SK-N-SH (cell line): ENCODE measurements at regions not wholly inside any gene's neighbourhood (a gene's known extent, or its start where the extent isn't known, plus 50 kb on each side); places are given as distances from the start of the nearest gene placed in this dataset.

Experiments
- CTCF ChIA-PET: fragments of 300-600, 350-600 bp; formaldehyde crosslinking; extraction: SDS; loops from one replicate; lab custom pipeline; 2021; lab: Yijun Ruan, JAX
- POLR2A ChIA-PET: fragments of 350-600 bp; sonication (Branson Sonifier 250); formaldehyde crosslinking; extraction: SDS; loops from one replicate; lab custom pipeline; 2020; ENCODE audit warnings: antibody characterized with exemption, inconsistent platforms; lab: Yijun Ruan, JAX
- DNase-seq: peaks from one replicate; pipeline ENCODE4 v3.0.0; 2012
- H2AFZ ChIP-seq: fragments of 200-600 bp; sonication (generic); 2 replicates; pipeline ENCODE4 v1.8.1; 2016; ENCODE audit warnings: antibody characterized with exemption, mild to moderate bottlenecking, low read depth
- H3F3A ChIP-seq: fragments of 200-600 bp; sonication (generic); replicated peaks from 2 replicates; pipeline ENCODE3; 2016; ENCODE audit warnings: antibody characterized with exemption, mild to moderate bottlenecking; ENCODE audit not compliant: insufficient read depth
- H3K27ac ChIP-seq, 2 experiments: fragments of 200-500 bp in 1 of 2; fragments of 200-600 bp in 1 of 2; sonication (Bioruptor generic) in 1 of 2; sonication (generic), shearing (Covaris generic) in 1 of 2; 2 replicates each; pipeline versions ENCODE4 v1.5.1 to v1.6.1; 2014 to 2016; ENCODE audit warnings: low read depth in 2 of 2, inconsistent platforms in 1 of 2, low read length in 1 of 2, mild to moderate bottlenecking in 1 of 2, mixed read lengths in 1 of 2
- H3K27me3 ChIP-seq: fragments of 200-600 bp; sonication (generic), shearing (Covaris generic); 2 replicates; pipeline ENCODE4 v1.6.1; 2016; ENCODE audit warnings: mixed run types; ENCODE audit not compliant: insufficient read depth
- H3K36me3 ChIP-seq, 2 experiments: fragments of 200-500 bp in 1 of 2; fragments of 200-600 bp in 1 of 2; sonication (Bioruptor generic) in 1 of 2; sonication (generic) in 1 of 2; replicated peaks in 1 of 2; 2 replicates each; pipeline versions ENCODE3 to v1.5.1; 2014 to 2016; ENCODE audit warnings: low read length in 1 of 2, mild to moderate bottlenecking in 1 of 2; ENCODE audit not compliant: insufficient read depth in 2 of 2, control insufficient read depth in 1 of 2
- H3K4me1 ChIP-seq, 2 experiments: fragments of 200-500 bp in 1 of 2; fragments of 200-600 bp in 1 of 2; sonication (Bioruptor generic) in 1 of 2; sonication (generic), shearing (Covaris generic) in 1 of 2; 2 replicates each; pipeline versions ENCODE4 v1.5.1 to v1.6.1; 2014 to 2016; ENCODE audit warnings: low read depth in 1 of 2, low read length in 1 of 2, mixed run types in 1 of 2; ENCODE audit not compliant: insufficient read depth in 2 of 2, control insufficient read depth in 1 of 2
- H3K4me2 ChIP-seq: fragments of 200-600 bp; sonication (generic), shearing (Covaris generic); 2 replicates; pipeline ENCODE4 v1.6.1; 2017; ENCODE audit warnings: mixed run types
- H3K4me3 ChIP-seq, 2 experiments: fragments of 200-500 bp in 1 of 2; fragments of 200-600 bp in 1 of 2; sonication (Bioruptor generic) in 1 of 2; sonication (generic), shearing (Covaris generic) in 1 of 2; 2 replicates each; pipeline versions ENCODE4 v1.5.1 to v1.8.1; 2014 to 2016; ENCODE audit warnings: low read depth in 2 of 2, inconsistent platforms in 1 of 2, low read length in 1 of 2, mild to moderate bottlenecking in 1 of 2, mixed read lengths in 1 of 2, moderate library complexity in 1 of 2
- H3K79me2 ChIP-seq: fragments of 200-600 bp; sonication (generic); 2 replicates; pipeline ENCODE4 v1.8.1; 2017; ENCODE audit warnings: mild to moderate bottlenecking; ENCODE audit not compliant: insufficient read depth
- H3K9ac ChIP-seq: fragments of 200-600 bp; sonication (generic); 2 replicates; pipeline ENCODE4 v1.6.1; 2017; ENCODE audit warnings: mixed run types
- H3K9me2 ChIP-seq: fragments of 200-600 bp; sonication (generic); 2 replicates; pipeline ENCODE4 v1.6.1; 2017; ENCODE audit warnings: mixed run types
- H3K9me3 ChIP-seq: fragments of 200-600 bp; sonication (generic); 2 replicates; pipeline ENCODE4 v1.6.1; 2017; ENCODE audit warnings: mixed run types, mild to moderate bottlenecking, moderate library complexity
- H4K20me1 ChIP-seq: fragments of 200-600 bp; sonication (generic); 2 replicates; pipeline ENCODE4 v1.6.1; 2017; ENCODE audit warnings: mild to moderate bottlenecking, mixed run types; ENCODE audit not compliant: insufficient read depth
- ELF1 ChIP-seq: IDR thresholded peaks from 2 replicates; pipeline ENCODE4 v1.4.0; 2012
- EP300 ChIP-seq, 2 experiments: IDR thresholded peaks; 2 replicates each; pipeline versions ENCODE4 v1.4.0 to v1.6.1; 2012; ENCODE audit warnings: borderline replicate concordance in 1 of 2, low read depth in 1 of 2, low read length in 1 of 2
- EZH2phosphoT487 ChIP-seq: fragments of 200-600 bp; sonication (generic); IDR thresholded peaks from 2 replicates; pipeline ENCODE4 v1.6.1; 2017; ENCODE audit warnings: low read depth, mixed run types, mild to moderate bottlenecking, antibody characterized with exemption, moderate library complexity, borderline replicate concordance
- FOXM1 ChIP-seq: IDR thresholded peaks from 2 replicates; pipeline ENCODE4 v1.4.0; 2012; ENCODE audit warnings: low read depth, mild to moderate bottlenecking
- GABPA ChIP-seq: IDR thresholded peaks from 2 replicates; pipeline ENCODE4 v1.4.0; 2012; ENCODE audit warnings: low read depth, mild to moderate bottlenecking
- GATA2 ChIP-seq: sonication (generic); formaldehyde crosslinking; IDR thresholded peaks from 2 replicates; pipeline ENCODE4 v1.5.0; 2020; ENCODE audit warnings: mild to moderate bottlenecking, missing genetic modification reagents
- RAD21 ChIP-seq: IDR thresholded peaks from 2 replicates; pipeline ENCODE4 v1.6.1; 2012; ENCODE audit warnings: mild to moderate bottlenecking, low read length
- RFX5 ChIP-seq: IDR thresholded peaks from 2 replicates; pipeline ENCODE4 v1.6.1; 2012; ENCODE audit warnings: mild to moderate bottlenecking, improper control_type of control experiment, low read length
- SMC3 ChIP-seq: IDR thresholded peaks from 2 replicates; pipeline ENCODE4 v1.6.1; 2012; ENCODE audit warnings: low read depth, low read length, improper control_type of control experiment
- TAF1 ChIP-seq: IDR thresholded peaks from 2 replicates; pipeline ENCODE4 v1.6.1; 2012; ENCODE audit warnings: low read depth, mild to moderate bottlenecking, low read length, moderate library complexity, borderline replicate concordance
- TCF12 ChIP-seq: IDR thresholded peaks from 2 replicates; pipeline ENCODE4 v1.4.0; 2012
- YY1 ChIP-seq: IDR thresholded peaks from 2 replicates; pipeline ENCODE4 v1.4.0; 2012; ENCODE audit warnings: low read depth, mild to moderate bottlenecking
- WGBS: methylation state at CpG from one replicate; pipeline ENCODE4 v1.1.6; 2017; ENCODE audit warnings: low lambda C conversion rate; 5-methylcytosine and 5-hydroxymethylcytosine counted together
- TF ChIP-seq, protein P1 (sequence below): IDR thresholded peaks from 2 replicates; pipeline ENCODE4 v1.4.0; 2012; ENCODE audit warnings: low read depth, borderline replicate concordance
- TF ChIP-seq, protein P2 (sequence below): IDR thresholded peaks from 2 replicates; pipeline ENCODE4 v1.4.0; 2012; ENCODE audit warnings: low read depth
- TF ChIP-seq, protein P3 (sequence below): IDR thresholded peaks from 2 replicates; pipeline ENCODE4; 2012
- TF ChIP-seq, protein P4 (sequence below): fragments of 200-600 bp; sonication (generic); IDR thresholded peaks from 2 replicates; pipeline ENCODE4 v1.6.1; 2017; ENCODE audit warnings: antibody characterized with exemption, mild to moderate bottlenecking, moderate library complexity

DNA sequence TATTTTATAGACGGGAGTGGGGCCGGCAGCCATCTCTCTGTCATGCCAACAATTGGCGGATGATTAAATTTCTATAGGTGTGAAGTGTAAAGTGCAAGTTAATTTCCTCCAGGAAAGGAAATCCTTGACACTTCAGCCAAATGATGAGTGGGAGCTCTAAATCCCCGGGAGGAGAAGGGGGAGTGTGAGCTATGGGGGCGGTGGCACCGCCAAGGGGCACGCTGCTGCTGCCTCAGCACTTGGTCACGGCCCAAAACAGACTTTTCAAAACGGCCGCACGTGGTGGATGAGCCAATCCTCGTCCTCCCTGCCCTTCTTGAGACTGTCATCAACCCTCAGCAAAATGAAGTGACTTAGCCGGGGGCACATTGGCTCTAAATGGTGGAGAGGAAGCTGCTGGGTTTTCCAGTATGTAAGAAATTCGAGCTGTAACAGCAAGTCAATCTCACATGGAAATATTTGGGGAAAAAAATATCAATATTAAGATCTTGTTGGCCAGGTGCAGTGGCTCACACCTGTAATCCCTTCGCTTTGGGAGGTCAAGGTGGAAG lies 200.8 kb downstream of the TFCP2L1 start:
- TF ChIP-seq TAF1, result no peak
- TF ChIP-seq YY1, result no peak
- TF ChIP-seq, protein P1, sequence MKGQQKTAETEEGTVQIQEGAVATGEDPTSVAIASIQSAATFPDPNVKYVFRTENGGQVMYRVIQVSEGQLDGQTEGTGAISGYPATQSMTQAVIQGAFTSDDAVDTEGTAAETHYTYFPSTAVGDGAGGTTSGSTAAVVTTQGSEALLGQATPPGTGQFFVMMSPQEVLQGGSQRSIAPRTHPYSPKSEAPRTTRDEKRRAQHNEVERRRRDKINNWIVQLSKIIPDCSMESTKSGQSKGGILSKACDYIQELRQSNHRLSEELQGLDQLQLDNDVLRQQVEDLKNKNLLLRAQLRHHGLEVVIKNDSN, result no peak
- no peak for TF ChIP-seq GABPA
- TF ChIP-seq RFX5, result no peak
- no peak for TF ChIP-seq SMC3
- TF ChIP-seq, protein P2, sequence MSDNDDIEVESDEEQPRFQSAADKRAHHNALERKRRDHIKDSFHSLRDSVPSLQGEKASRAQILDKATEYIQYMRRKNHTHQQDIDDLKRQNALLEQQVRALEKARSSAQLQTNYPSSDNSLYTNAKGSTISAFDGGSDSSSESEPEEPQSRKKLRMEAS, result no peak
- TF ChIP-seq EP300 (IDR thresholded peaks at IDR 0.05; ENCODE audit: borderline replicate concordance in 1 of 2, low read depth in 1 of 2, low read length in 1 of 2), result no peak
- TF ChIP-seq ELF1, result no peak
- Histone ChIP-seq H3K36me3 (no peaks in the 10 kb centered on the region), H2AFZ (no peak overlapping the region), H3K9ac (no peak overlapping the region), H3F3A (no peaks in the 10 kb centered on the region), H3K79me2 (no peaks in the 10 kb centered on the region), H4K20me1 (no peaks in the 10 kb centered on the region), H3K9me2 (no peaks in the 10 kb centered on the region), H3K27ac (no peak overlapping the region), H3K4me3 (no peak overlapping the region), H3K4me1 (no peaks in the 10 kb centered on the region; a peak in 1 of 4 replicates), H3K9me3 (no peaks in the 10 kb centered on the region), H3K4me2 (no peak overlapping the region), H3K27me3 (no peaks in the 10 kb centered on the region)
- DNase-seq, result no peak
- ChIA-PET CTCF (interaction anchor here (0.6 to 11.5 kb wide), 14 partner anchors 9 to 982 kb away, joined by 3 to 408 read pairs (median 5); no protein-coding TSS in a partner anchor), POLR2A (no interaction called here)
- 55% methylated on average over 12 of the region's 15 CpGs for WGBS

DNA sequence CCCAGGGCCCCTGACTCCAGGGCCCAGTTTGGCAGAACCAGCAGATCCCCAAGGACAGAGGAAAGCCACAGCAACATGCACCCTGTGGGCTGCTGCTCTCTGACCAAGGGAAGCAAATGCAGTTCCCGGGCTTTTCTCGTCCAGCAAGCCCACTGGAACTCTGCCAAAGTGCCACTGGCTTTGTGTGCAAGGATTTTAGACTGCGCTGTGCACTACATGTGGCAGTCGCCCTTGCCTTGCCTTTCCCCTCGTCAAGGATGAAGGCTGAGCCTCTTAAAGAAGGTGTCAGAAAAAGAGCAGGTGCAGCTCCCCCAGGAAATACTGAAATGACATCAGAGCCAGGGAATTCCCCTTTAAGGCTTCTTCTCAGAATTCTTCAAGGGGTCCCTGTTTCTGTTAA lies 199.2 kb downstream of the TFCP2L1 start:
- Histone ChIP-seq H2AFZ (no peak overlapping the region), H3K27me3 (no peaks in the 10 kb centered on the region), H3K9me2 (no peaks in the 10 kb centered on the region), H3K9me3 (no peaks in the 10 kb centered on the region), H3K9ac (no peak overlapping the region), H3K79me2 (no peaks in the 10 kb centered on the region), H3K27ac (no peak overlapping the region), H3K4me1 (no peaks in the 10 kb centered on the region; a peak in 1 of 4 replicates), H3K4me3 (no peak overlapping the region), H3K36me3 (no peaks in the 10 kb centered on the region), H3K4me2 (no peak overlapping the region), H3F3A (no peaks in the 10 kb centered on the region)
- POLR2A ChIA-PET, result interaction anchor here (1.7 kb wide), 1 partner anchor 9 kb away, joined by 4 read pairs; no protein-coding TSS in a partner anchor
- no peak for TF ChIP-seq RAD21
- TF ChIP-seq, protein P3, sequence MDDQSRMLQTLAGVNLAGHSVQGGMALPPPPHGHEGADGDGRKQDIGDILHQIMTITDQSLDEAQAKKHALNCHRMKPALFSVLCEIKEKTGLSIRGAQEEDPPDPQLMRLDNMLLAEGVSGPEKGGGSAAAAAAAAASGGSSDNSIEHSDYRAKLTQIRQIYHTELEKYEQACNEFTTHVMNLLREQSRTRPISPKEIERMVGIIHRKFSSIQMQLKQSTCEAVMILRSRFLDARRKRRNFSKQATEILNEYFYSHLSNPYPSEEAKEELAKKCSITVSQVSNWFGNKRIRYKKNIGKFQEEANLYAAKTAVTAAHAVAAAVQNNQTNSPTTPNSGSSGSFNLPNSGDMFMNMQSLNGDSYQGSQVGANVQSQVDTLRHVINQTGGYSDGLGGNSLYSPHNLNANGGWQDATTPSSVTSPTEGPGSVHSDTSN, result no peak
- TF ChIP-seq, protein P1, result no peak
- TF ChIP-seq GATA2 (CRISPR knock-in tag), result no peak
- TF ChIP-seq TCF12, result no peak
- TF ChIP-seq, protein P2, result no peak
- no peak for TF ChIP-seq FOXM1
- TF ChIP-seq YY1, result no peak
- TF ChIP-seq, protein P4, sequence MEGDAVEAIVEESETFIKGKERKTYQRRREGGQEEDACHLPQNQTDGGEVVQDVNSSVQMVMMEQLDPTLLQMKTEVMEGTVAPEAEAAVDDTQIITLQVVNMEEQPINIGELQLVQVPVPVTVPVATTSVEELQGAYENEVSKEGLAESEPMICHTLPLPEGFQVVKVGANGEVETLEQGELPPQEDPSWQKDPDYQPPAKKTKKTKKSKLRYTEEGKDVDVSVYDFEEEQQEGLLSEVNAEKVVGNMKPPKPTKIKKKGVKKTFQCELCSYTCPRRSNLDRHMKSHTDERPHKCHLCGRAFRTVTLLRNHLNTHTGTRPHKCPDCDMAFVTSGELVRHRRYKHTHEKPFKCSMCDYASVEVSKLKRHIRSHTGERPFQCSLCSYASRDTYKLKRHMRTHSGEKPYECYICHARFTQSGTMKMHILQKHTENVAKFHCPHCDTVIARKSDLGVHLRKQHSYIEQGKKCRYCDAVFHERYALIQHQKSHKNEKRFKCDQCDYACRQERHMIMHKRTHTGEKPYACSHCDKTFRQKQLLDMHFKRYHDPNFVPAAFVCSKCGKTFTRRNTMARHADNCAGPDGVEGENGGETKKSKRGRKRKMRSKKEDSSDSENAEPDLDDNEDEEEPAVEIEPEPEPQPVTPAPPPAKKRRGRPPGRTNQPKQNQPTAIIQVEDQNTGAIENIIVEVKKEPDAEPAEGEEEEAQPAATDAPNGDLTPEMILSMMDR, result no peak
- no peak for TF ChIP-seq EZH2phosphoT487
- TF ChIP-seq, all 33 proteins: peak for 0
- DNase-seq, result peak; percentile 61
- WGBS, result 42% methylated on average over 5 of the region's 5 CpGs
- CTCF ChIA-PET, result interaction anchor here (0.7 to 7.1 kb wide), 10 partner anchors 9 to 743 kb away, joined by 4 to 63 read pairs (median 22); no protein-coding TSS in a partner anchor
- no peaks in the 10 kb centered on the region for H4K20me1 ChIP-seq
